ENCODE measurements at regions not wholly inside any gene's neighbourhood (a gene's known extent, or its start where the extent isn't known, plus 50 kb on each side); places are given as distances from the start of the nearest gene placed in this dataset.
"Not testable (repeated sequence)": the region's sequence is repeated elsewhere in the genome, so short reads cannot be mapped to it uniquely, and the experiment has no call there.

DNA sequence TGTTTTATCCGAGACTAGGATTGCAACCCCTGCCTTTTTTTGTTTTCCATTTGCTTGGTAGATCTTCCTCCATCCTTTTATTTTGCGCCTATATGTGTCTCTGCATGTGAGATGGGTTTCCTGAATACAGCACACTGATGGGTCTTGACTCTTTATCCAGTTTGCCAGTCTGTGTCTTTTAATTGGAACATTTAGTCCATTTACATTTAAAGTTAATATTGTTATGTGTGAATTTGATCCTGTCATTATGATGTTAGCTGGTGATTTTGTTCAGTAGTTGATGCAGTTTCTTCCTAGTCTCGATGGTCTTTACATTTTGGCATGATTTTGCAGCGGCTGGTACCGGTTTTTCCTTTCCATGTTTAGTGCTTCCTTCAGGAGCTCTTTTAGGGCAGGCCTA, 216.2 kb downstream of the FZD1 start:
- H3K4me2 ChIP-seq (ENCODE audit: insufficient read depth, low read length, poor library complexity, severe bottlenecking); H2BK12ac ChIP-seq (ENCODE audit: low read length); H3K23ac ChIP-seq (ENCODE audit: low read depth, low read length, poor library complexity); H3K27me3 ChIP-seq (ENCODE audit: control insufficient read depth in 3 of 3, insufficient read depth in 3 of 3, low read depth in 1 of 3, low read length in 3 of 3); H2BK120ac ChIP-seq (ENCODE audit: low read depth, low read length); H3K4ac ChIP-seq (ENCODE audit: low read length); H3K18ac ChIP-seq (ENCODE audit: low read length); H2AK5ac ChIP-seq (ENCODE audit: low read depth, low read length); H4K91ac ChIP-seq (ENCODE audit: low read depth, low read length, poor library complexity); H4K8ac ChIP-seq (ENCODE audit: low read depth, low read length); H3K9me3 ChIP-seq (replicated peaks in 1 of 2; ENCODE audit: control insufficient read depth in 2 of 2, insufficient read depth in 1 of 2, low read depth in 1 of 2, low read length in 2 of 2); H2AFZ ChIP-seq (ENCODE audit: low read length); H3K27ac ChIP-seq (replicated peaks; ENCODE audit: low read length); H2BK5ac ChIP-seq (ENCODE audit: low read length); H2BK15ac ChIP-seq (ENCODE audit: low read length); H3K14ac ChIP-seq (ENCODE audit: low read length); H3K4me3 ChIP-seq (ENCODE audit: low read length in 2 of 2); H3K79me1 ChIP-seq (ENCODE audit: low read depth, low read length); DNase-seq (ENCODE audit: low spot score); H3K36me3 ChIP-seq (replicated peaks in 1 of 2; ENCODE audit: control insufficient read depth in 2 of 2, insufficient read depth in 2 of 2, low read length in 2 of 2); H3K9ac ChIP-seq (ENCODE audit: low read depth, low read length, poor library complexity); H3K4me1 ChIP-seq (ENCODE audit: control insufficient read depth in 2 of 2, insufficient read depth in 1 of 2, low read depth in 1 of 2, low read length in 2 of 2): not testable (repeated sequence)
- WGBS, 2 donors (ENCODE audit: extremely low coverage in 2 of 2, insufficient read length in 2 of 2, insufficient replicate concordance in 1 of 2): no CpG with 5 or more reads among the region's 5 CpGs

GRCh38 chr7:91491868-91492267, 227.6 kb downstream of the FZD1 start:
- H3K27ac ChIP-seq (replicated peaks; ENCODE audit: low read length): no peak overlapping the region
- no peaks in the 10 kb centered on the region for H3K79me1 ChIP-seq (ENCODE audit: low read depth, low read length)
- DNase-seq (ENCODE audit: low spot score): no peak
- no peaks in the 10 kb centered on the region for H3K4me1 ChIP-seq (ENCODE audit: control insufficient read depth in 2 of 2, insufficient read depth in 1 of 2, low read depth in 1 of 2, low read length in 2 of 2)
- H3K14ac ChIP-seq (ENCODE audit: low read length): no peak overlapping the region
- H3K4me3 ChIP-seq (ENCODE audit: low read length in 2 of 2): no peak overlapping the region
- H3K4me2 ChIP-seq (ENCODE audit: insufficient read depth, low read length, poor library complexity, severe bottlenecking): no peak overlapping the region
- H3K4ac ChIP-seq (ENCODE audit: low read length): no peak overlapping the region
- H4K91ac ChIP-seq (ENCODE audit: low read depth, low read length, poor library complexity): no peak overlapping the region
- H4K8ac ChIP-seq (ENCODE audit: low read depth, low read length): no peak overlapping the region
- H3K36me3 ChIP-seq (replicated peaks in 1 of 2; ENCODE audit: control insufficient read depth in 2 of 2, insufficient read depth in 2 of 2, low read length in 2 of 2): no peaks in the 10 kb centered on the region
- H3K9ac ChIP-seq (ENCODE audit: low read depth, low read length, poor library complexity): no peak overlapping the region
- H3K18ac ChIP-seq (ENCODE audit: low read length): no peak overlapping the region
- H3K27me3 ChIP-seq (ENCODE audit: control insufficient read depth in 3 of 3, insufficient read depth in 3 of 3, low read depth in 1 of 3, low read length in 3 of 3): no peaks in the 10 kb centered on the region
- no peak overlapping the region for H3K23ac ChIP-seq (ENCODE audit: low read depth, low read length, poor library complexity)
- no peak overlapping the region for H2BK120ac ChIP-seq (ENCODE audit: low read depth, low read length)
- H2AK5ac ChIP-seq (ENCODE audit: low read depth, low read length): no peak overlapping the region
- H2BK15ac ChIP-seq (ENCODE audit: low read length): no peak overlapping the region
- H2BK12ac ChIP-seq (ENCODE audit: low read length): no peak overlapping the region
- H2AFZ ChIP-seq (ENCODE audit: low read length): no peak overlapping the region
- no peak overlapping the region for H2BK5ac ChIP-seq (ENCODE audit: low read length)
- H3K9me3 ChIP-seq (replicated peaks in 1 of 2; ENCODE audit: control insufficient read depth in 2 of 2, insufficient read depth in 1 of 2, low read depth in 1 of 2, low read length in 2 of 2): no peaks in the 10 kb centered on the region

GRCh38 chr7:91492317-91492716, 228.1 kb downstream of the FZD1 start:
- DNase-seq (ENCODE audit: low spot score): no peak
- no peaks in the 10 kb centered on the region for H3K79me1 ChIP-seq (ENCODE audit: low read depth, low read length)
- WGBS, 2 donors (ENCODE audit: extremely low coverage in 2 of 2, insufficient read length in 2 of 2, insufficient replicate concordance in 1 of 2): no CpG with 5 or more reads among the region's 2 CpGs
- no peak overlapping the region for H3K9ac ChIP-seq (ENCODE audit: low read depth, low read length, poor library complexity)
- H2BK15ac ChIP-seq (ENCODE audit: low read length): no peak overlapping the region
- no peak overlapping the region for H3K23ac ChIP-seq (ENCODE audit: low read depth, low read length, poor library complexity)
- no peak overlapping the region for H2BK5ac ChIP-seq (ENCODE audit: low read length)
- no peak overlapping the region for H3K4ac ChIP-seq (ENCODE audit: low read length)
- H3K9me3 ChIP-seq (replicated peaks in 1 of 2; ENCODE audit: control insufficient read depth in 2 of 2, insufficient read depth in 1 of 2, low read depth in 1 of 2, low read length in 2 of 2): no peaks in the 10 kb centered on the region
- H3K14ac ChIP-seq (ENCODE audit: low read length): no peak overlapping the region
- no peak overlapping the region for H3K4me3 ChIP-seq (ENCODE audit: low read length in 2 of 2)
- H2AFZ ChIP-seq (ENCODE audit: low read length): no peak overlapping the region
- no peak overlapping the region for H2AK5ac ChIP-seq (ENCODE audit: low read depth, low read length)
- H3K18ac ChIP-seq (ENCODE audit: low read length): no peak overlapping the region
- no peak overlapping the region for H4K8ac ChIP-seq (ENCODE audit: low read depth, low read length)
- H2BK12ac ChIP-seq (ENCODE audit: low read length): no peak overlapping the region
- no peaks in the 10 kb centered on the region for H3K36me3 ChIP-seq (replicated peaks in 1 of 2; ENCODE audit: control insufficient read depth in 2 of 2, insufficient read depth in 2 of 2, low read length in 2 of 2)
- no peaks in the 10 kb centered on the region for H3K27me3 ChIP-seq (ENCODE audit: control insufficient read depth in 3 of 3, insufficient read depth in 3 of 3, low read depth in 1 of 3, low read length in 3 of 3)
- H3K4me2 ChIP-seq (ENCODE audit: insufficient read depth, low read length, poor library complexity, severe bottlenecking): no peak overlapping the region
- H3K4me1 ChIP-seq (ENCODE audit: control insufficient read depth in 2 of 2, insufficient read depth in 1 of 2, low read depth in 1 of 2, low read length in 2 of 2): no peaks in the 10 kb centered on the region
- no peak overlapping the region for H4K91ac ChIP-seq (ENCODE audit: low read depth, low read length, poor library complexity)
- no peak overlapping the region for H2BK120ac ChIP-seq (ENCODE audit: low read depth, low read length)
- no peak overlapping the region for H3K27ac ChIP-seq (replicated peaks; ENCODE audit: low read length)

- H2BK120ac ChIP-seq (ENCODE audit: low read depth, low read length): no peak overlapping the region
- H3K4me1 ChIP-seq (ENCODE audit: control insufficient read depth in 2 of 2, insufficient read depth in 1 of 2, low read depth in 1 of 2, low read length in 2 of 2): no peaks in the 10 kb centered on the region
- no peak overlapping the region for H3K23ac ChIP-seq (ENCODE audit: low read depth, low read length, poor library complexity)
- no peaks in the 10 kb centered on the region for H3K79me1 ChIP-seq (ENCODE audit: low read depth, low read length)
- H3K36me3 ChIP-seq (replicated peaks in 1 of 2; ENCODE audit: control insufficient read depth in 2 of 2, insufficient read depth in 2 of 2, low read length in 2 of 2): no peaks in the 10 kb centered on the region
- no peak overlapping the region for H4K91ac ChIP-seq (ENCODE audit: low read depth, low read length, poor library complexity)
- H2BK5ac ChIP-seq (ENCODE audit: low read length): no peak overlapping the region
- H2AFZ ChIP-seq (ENCODE audit: low read length): no peak overlapping the region
- no peak for DNase-seq (ENCODE audit: low spot score)
- H3K27me3 ChIP-seq (ENCODE audit: control insufficient read depth in 3 of 3, insufficient read depth in 3 of 3, low read depth in 1 of 3, low read length in 3 of 3): no peaks in the 10 kb centered on the region
- H3K4ac ChIP-seq (ENCODE audit: low read length): no peak overlapping the region
- no CpG with 5 or more reads among the region's 3 CpGs for WGBS, 2 donors (ENCODE audit: extremely low coverage in 2 of 2, insufficient read length in 2 of 2, insufficient replicate concordance in 1 of 2)
- no peak overlapping the region for H3K4me3 ChIP-seq (ENCODE audit: low read length in 2 of 2)
- H4K8ac ChIP-seq (ENCODE audit: low read depth, low read length): no peak overlapping the region
- H2BK12ac ChIP-seq (ENCODE audit: low read length): no peak overlapping the region
- no peak overlapping the region for H2AK5ac ChIP-seq (ENCODE audit: low read depth, low read length)
- no peak overlapping the region for H3K18ac ChIP-seq (ENCODE audit: low read length)
- H3K27ac ChIP-seq (replicated peaks; ENCODE audit: low read length): no peak overlapping the region
- H2BK15ac ChIP-seq (ENCODE audit: low read length): no peak overlapping the region
- no peaks in the 10 kb centered on the region for H3K9me3 ChIP-seq (replicated peaks in 1 of 2; ENCODE audit: control insufficient read depth in 2 of 2, insufficient read depth in 1 of 2, low read depth in 1 of 2, low read length in 2 of 2)
- no peak overlapping the region for H3K4me2 ChIP-seq (ENCODE audit: insufficient read depth, low read length, poor library complexity, severe bottlenecking)
- no peak overlapping the region for H3K14ac ChIP-seq (ENCODE audit: low read length)
- H3K9ac ChIP-seq (ENCODE audit: low read depth, low read length, poor library complexity): no peak overlapping the region
These were observed 228.5 kb downstream of the FZD1 start for GRCh38 chr7:91492773-91493172.
